CD4-positive, alpha-beta memory T cell (primary cell): ENCODE measurements at regions not wholly inside any gene's neighbourhood (a gene's known extent, or its start where the extent isn't known, plus 50 kb on each side); places are given as distances from the start of the nearest gene placed in this dataset.

ENCODE experiments used
- CTCF ChIA-PET: fragments of 350-600 bp; sonication (Branson Sonifier 250); formaldehyde crosslinking; loops from one replicate; lab custom pipeline; 2021; ENCODE audit warnings: inconsistent platforms; ENCODE audit not compliant: partially characterized antibody; lab: Charles Lee
- POLR2A ChIA-PET: fragments of 350-600 bp; sonication (Branson Sonifier 250); formaldehyde crosslinking; loops from one replicate; lab custom pipeline; 2021; ENCODE audit not compliant: partially characterized antibody; lab: Charles Lee
- DNase-seq, 5 donors: peaks; one replicate each; pipeline versions ENCODE4 v3.0.0 to v3.0.0-alpha.2; 2020 to 2022; ENCODE audit warnings: mixed read lengths in 1 of 5
- H3K27ac ChIP-seq: one replicate; pipeline ENCODE4 v1.7.0; 2013; ENCODE audit warnings: low read depth, low read length
- H3K27me3 ChIP-seq: 2 replicates; pipeline ENCODE4 v1.7.0; 2013; ENCODE audit warnings: mild to moderate bottlenecking, low read length, moderate library complexity; ENCODE audit not compliant: insufficient read depth
- H3K36me3 ChIP-seq: 2 replicates; pipeline ENCODE4 v1.7.0; 2013; ENCODE audit warnings: mild to moderate bottlenecking, low read length, moderate library complexity; ENCODE audit not compliant: insufficient read depth
- H3K4me1 ChIP-seq: 2 replicates; pipeline ENCODE4 v1.7.0; 2013; ENCODE audit warnings: mild to moderate bottlenecking, low read length, moderate library complexity; ENCODE audit not compliant: insufficient read depth
- H3K4me3 ChIP-seq, 2 donors: one replicate each; pipeline ENCODE4 v1.7.0; 2013; ENCODE audit warnings: low read length in 2 of 2, mild to moderate bottlenecking in 1 of 2
- H3K9me3 ChIP-seq, 2 donors: one replicate each; pipeline ENCODE4 v1.7.0; 2013; ENCODE audit warnings: low read length in 2 of 2, control low read depth in 1 of 2; ENCODE audit not compliant: control insufficient read depth in 1 of 2
- H3K27ac Mint-ChIP-seq, 7 donors: one replicate each; pipeline ENCODE4 v1.8.0; 2020 to 2021; ENCODE audit warnings: mixed read lengths in 7 of 7, mild to moderate bottlenecking in 6 of 7, inconsistent platforms in 3 of 7, moderate library complexity in 3 of 7
- H3K27me3 Mint-ChIP-seq, 2 donors: one replicate each; pipeline ENCODE4 v1.8.0; 2020 to 2021; ENCODE audit warnings: mixed read lengths in 2 of 2
- H3K36me3 Mint-ChIP-seq, 2 donors: one replicate each; pipeline ENCODE4 v1.8.0; 2020 to 2021; ENCODE audit warnings: mixed read lengths in 2 of 2, inconsistent platforms in 1 of 2, mild to moderate bottlenecking in 1 of 2
- H3K4me1 Mint-ChIP-seq, 4 donors: one replicate each; pipeline ENCODE4 v1.8.0; 2020 to 2021; ENCODE audit warnings: mixed read lengths in 4 of 4, mild to moderate bottlenecking in 1 of 4
- H3K4me3 Mint-ChIP-seq, 8 donors: one replicate each; pipeline ENCODE4 v1.8.0; 2020 to 2021; ENCODE audit warnings: mixed read lengths in 8 of 8, mild to moderate bottlenecking in 7 of 8, moderate library complexity in 6 of 8, inconsistent platforms in 3 of 8
- H3K9me3 Mint-ChIP-seq, 8 donors: one replicate each; pipeline ENCODE4 v1.8.0; 2020 to 2021; ENCODE audit warnings: mixed read lengths in 8 of 8, mild to moderate bottlenecking in 5 of 8, inconsistent platforms in 3 of 8, moderate library complexity in 1 of 8
- intact Hi-C: fragments of 100-400 bp; cut with micrococcal nuclease; formaldehyde crosslinking; loops from one replicate; pipeline ENCODE4 v1.15.1; 2023

- ChIA-PET POLR2A (no interaction called here), CTCF (no interaction called here)
- no peak for DNase-seq
- intact Hi-C loops: no loop called here
- Histone ChIP-seq H3K4me3 (no peak overlapping the region), H3K27me3 (no peaks in the 10 kb centered on the region), H3K36me3 (no peaks in the 10 kb centered on the region), H3K4me1 (no peaks in the 10 kb centered on the region), H3K9me3 (no peaks in the 10 kb centered on the region), H3K27ac (no peak overlapping the region)
- Mint-ChIP-seq H3K36me3 (no peaks in the 10 kb centered on the region), H3K4me1 (no peaks in the 10 kb centered on the region), H3K9me3 (peaks cover 0 to 11% (median 5%) of the 10 kb centered on the region in 8 donors), H3K4me3 (no peak overlapping the region), H3K27me3 (peaks cover 20 to 28% of the 10 kb centered on the region in 2 donors), H3K27ac (no peak overlapping the region)
Observed at GRCh38 chr6:144989319-144990107, 704.4 kb downstream of the UTRN start.

- no peaks in the 10 kb centered on the region for H3K9me3 ChIP-seq
- H3K27me3 Mint-ChIP-seq: peaks cover 26 to 36% of the 10 kb centered on the region in 2 donors
Observed at GRCh38 chr6:144990784-144991183, 705.6 kb downstream of the UTRN start.

GRCh38 chr6:144993870-144994269 lies 708.7 kb downstream of the UTRN start:
- CTCF ChIA-PET: no interaction called here
- no peaks in the 10 kb centered on the region for H3K9me3 Mint-ChIP-seq
- intact Hi-C loops: no loop called here

More at GRCh38 chr6:144990784-144991183, 705.6 kb downstream of the UTRN start:
- Histone ChIP-seq H3K27me3 (no peaks in the 10 kb centered on the region), H3K36me3 (no peaks in the 10 kb centered on the region), H3K4me3 (no peak overlapping the region), H3K27ac (no peak overlapping the region), H3K4me1 (no peaks in the 10 kb centered on the region)
- ChIA-PET CTCF (no interaction called here), POLR2A (no interaction called here)
- DNase-seq: no peak
- Mint-ChIP-seq H3K9me3 (peaks cover 0 to 6% (median under 1%) of the 10 kb centered on the region in 8 donors), H3K4me1 (no peaks in the 10 kb centered on the region), H3K27ac (no peak overlapping the region), H3K36me3 (no peaks in the 10 kb centered on the region), H3K4me3 (no peak overlapping the region)
- intact Hi-C loops: no loop called here

GRCh38 chr6:144997996-144998395 lies 712.9 kb downstream of the UTRN start:
- Histone ChIP-seq H3K4me1 (no peaks in the 10 kb centered on the region), H3K27ac (no peak overlapping the region), H3K4me3 (no peak overlapping the region), H3K36me3 (no peaks in the 10 kb centered on the region), H3K27me3 (no peaks in the 10 kb centered on the region), H3K9me3 (no peaks in the 10 kb centered on the region)
- H3K9me3 Mint-ChIP-seq: peaks cover 0 to 6% (median 0%) of the 10 kb centered on the region in 8 donors
- H3K27ac Mint-ChIP-seq: no peak overlapping the region
- POLR2A ChIA-PET: no interaction called here
- CTCF ChIA-PET: no interaction called here
- H3K27me3 Mint-ChIP-seq: peaks cover 6 to 19% of the 10 kb centered on the region in 2 donors
- no peak for DNase-seq
- intact Hi-C loops: no loop called here
- no peak overlapping the region for H3K4me3 Mint-ChIP-seq
- H3K36me3 Mint-ChIP-seq: no peaks in the 10 kb centered on the region
- H3K4me1 Mint-ChIP-seq: no peaks in the 10 kb centered on the region

More at GRCh38 chr6:144993870-144994269, 708.7 kb downstream of the UTRN start:
- Histone ChIP-seq H3K27ac (no peak overlapping the region), H3K36me3 (no peaks in the 10 kb centered on the region), H3K9me3 (no peaks in the 10 kb centered on the region), H3K4me1 (no peaks in the 10 kb centered on the region), H3K27me3 (no peaks in the 10 kb centered on the region), H3K4me3 (no peak overlapping the region)
- H3K4me3 Mint-ChIP-seq: no peak overlapping the region
- no peaks in the 10 kb centered on the region for H3K4me1 Mint-ChIP-seq
- no peak for DNase-seq
- no peak overlapping the region for H3K27ac Mint-ChIP-seq
- peaks cover 17 to 35% of the 10 kb centered on the region in 2 donors for H3K27me3 Mint-ChIP-seq
- H3K36me3 Mint-ChIP-seq: no peaks in the 10 kb centered on the region
- POLR2A ChIA-PET: no interaction called here

- Histone ChIP-seq H3K4me1 (no peaks in the 10 kb centered on the region), H3K27me3 (no peaks in the 10 kb centered on the region), H3K27ac (no peak overlapping the region), H3K36me3 (no peaks in the 10 kb centered on the region), H3K9me3 (no peaks in the 10 kb centered on the region), H3K4me3 (no peak overlapping the region)
- peaks cover 6 to 19% of the 10 kb centered on the region in 2 donors for H3K27me3 Mint-ChIP-seq
- no peaks in the 10 kb centered on the region for H3K4me1 Mint-ChIP-seq
- POLR2A ChIA-PET: no interaction called here
- DNase-seq: no peak
- H3K4me3 Mint-ChIP-seq: no peak overlapping the region
- no peaks in the 10 kb centered on the region for H3K36me3 Mint-ChIP-seq
- intact Hi-C loops: no loop called here
- H3K27ac Mint-ChIP-seq: no peak overlapping the region
- H3K9me3 Mint-ChIP-seq: peaks cover 0 to 6% (median 0%) of the 10 kb centered on the region in 8 donors
- CTCF ChIA-PET: no interaction called here
Observed at GRCh38 chr6:144999127-144999526, 714.0 kb downstream of the UTRN start.

GRCh38 chr6:145003145-145003544 lies 718.0 kb downstream of the UTRN start:
- POLR2A ChIA-PET: no interaction called here
- CTCF ChIA-PET: interaction anchor here (0.9 kb wide), 1 partner anchor 18 kb away, joined by 3 read pairs; no protein-coding TSS in a partner anchor

GRCh38 chr6:145006914-145007313 lies 721.8 kb downstream of the UTRN start:
- H3K27ac Mint-ChIP-seq: no peak overlapping the region
- no peaks in the 10 kb centered on the region for H3K36me3 Mint-ChIP-seq
- H3K4me1 Mint-ChIP-seq: no peaks in the 10 kb centered on the region
- POLR2A ChIA-PET: no interaction called here
- intact Hi-C loops: no loop called here
- Histone ChIP-seq H3K4me3 (no peak overlapping the region), H3K27me3 (no peaks in the 10 kb centered on the region), H3K4me1 (no peaks in the 10 kb centered on the region), H3K36me3 (no peaks in the 10 kb centered on the region), H3K27ac (no peak overlapping the region), H3K9me3 (no peaks in the 10 kb centered on the region)
- H3K27me3 Mint-ChIP-seq: peaks cover 13 to 16% of the 10 kb centered on the region in 2 donors
- peaks cover 0 to 4% (median 1%) of the 10 kb centered on the region in 8 donors for H3K9me3 Mint-ChIP-seq
- CTCF ChIA-PET: no interaction called here
- no peak overlapping the region for H3K4me3 Mint-ChIP-seq
- DNase-seq: no peak

More at GRCh38 chr6:145003145-145003544, 718.0 kb downstream of the UTRN start:
- Histone ChIP-seq H3K4me3 (no peak overlapping the region), H3K9me3 (no peaks in the 10 kb centered on the region), H3K27ac (no peak overlapping the region), H3K4me1 (no peaks in the 10 kb centered on the region), H3K36me3 (no peaks in the 10 kb centered on the region), H3K27me3 (no peaks in the 10 kb centered on the region)
- intact Hi-C loops: no loop called here
- Mint-ChIP-seq H3K36me3 (no peaks in the 10 kb centered on the region), H3K4me3 (no peak overlapping the region), H3K4me1 (no peaks in the 10 kb centered on the region), H3K27me3 (peaks cover 10 to 19% of the 10 kb centered on the region in 2 donors), H3K9me3 (peaks cover 0 to 6% (median 0%) of the 10 kb centered on the region in 8 donors), H3K27ac (no peak overlapping the region)
- DNase-seq: no peak
